Mammary epithelial cell (primary cell): ENCODE measurements at regions not wholly inside any gene's neighbourhood (a gene's known extent, or its start where the extent isn't known, plus 50 kb on each side); places are given as distances from the start of the nearest gene placed in this dataset.

Experiments used
- CTCF ChIP-seq, 2 donors: IDR thresholded peaks in 1 of 2; conservative IDR thresholded peaks in 1 of 2; 2 replicates each; pipeline ENCODE4 v1.5.1; 2011 to 2012; ENCODE audit warnings: inconsistent platforms in 2 of 2, low read length in 2 of 2, mild to moderate bottlenecking in 2 of 2, control low read depth in 1 of 2, low read depth in 1 of 2; ENCODE audit not compliant: insufficient read depth in 1 of 2; ENCODE audit errors: extremely low read depth in 1 of 2
- EZH2 ChIP-seq: IDR thresholded peaks from 2 replicates; pipeline ENCODE4 v1.6.1; 2012; ENCODE audit warnings: low read length, inconsistent platforms, borderline replicate concordance

- no peak for TF ChIP-seq CTCF (conservative IDR thresholded peaks at IDR 0.05 in 1 of 2, IDR thresholded peaks at IDR 0.05 in 1 of 2; ENCODE audit: extremely low read depth in 1 of 2, insufficient read depth in 1 of 2, low read depth in 1 of 2, low read length in 2 of 2)
- no peak for TF ChIP-seq EZH2
Observed at GRCh38 chr13:34853161-34853560, 88.9 kb upstream of the NBEA start.
